Cardiac muscle cell (in vitro differentiated cells and primary cell): ENCODE measurements at regions not wholly inside any gene's neighbourhood (a gene's known extent, or its start where the extent isn't known, plus 50 kb on each side); places are given as distances from the start of the nearest gene placed in this dataset.

Source experiments
- DNase-seq, 2 donors: peaks; one replicate each; pipeline versions ENCODE4 v3.0.0 to v3.0.0-alpha.2; 2010 to 2017; ENCODE audit warnings: low read depth in 1 of 2, low spot score in 1 of 2
- H3K27ac ChIP-seq: fragments of 200-600 bp; sonication (generic); 2 replicates; pipeline ENCODE4 v1.5.1; 2016
- H3K27me3 ChIP-seq: fragments of 200-600 bp; sonication (generic); 2 replicates; pipeline ENCODE4 v1.6.0; 2016; ENCODE audit warnings: control low read depth
- H3K36me3 ChIP-seq: fragments of 200-600 bp; sonication (generic); 2 replicates; pipeline ENCODE4 v1.5.1; 2016; ENCODE audit warnings: control low read depth
- H3K4me1 ChIP-seq: fragments of 200-600 bp; sonication (generic); 2 replicates; pipeline ENCODE4 v1.8.1; 2017; ENCODE audit warnings: low read depth, mild to moderate bottlenecking, mixed run types
- H3K4me3 ChIP-seq: fragments of 200-600 bp; sonication (generic); 2 replicates; pipeline ENCODE4 v1.5.1; 2016; ENCODE audit warnings: mild to moderate bottlenecking
- H3K9me3 ChIP-seq: fragments of 200-600 bp; sonication (generic); 2 replicates; pipeline ENCODE4 v1.5.1; 2017; ENCODE audit warnings: low read depth, mild to moderate bottlenecking, control low read depth
- TF ChIP-seq, protein P1 (sequence below): IDR thresholded peaks from 2 replicates; pipeline ENCODE4 v1.5.1; 2012; ENCODE audit warnings: low read depth, mild to moderate bottlenecking, low read length

DNA sequence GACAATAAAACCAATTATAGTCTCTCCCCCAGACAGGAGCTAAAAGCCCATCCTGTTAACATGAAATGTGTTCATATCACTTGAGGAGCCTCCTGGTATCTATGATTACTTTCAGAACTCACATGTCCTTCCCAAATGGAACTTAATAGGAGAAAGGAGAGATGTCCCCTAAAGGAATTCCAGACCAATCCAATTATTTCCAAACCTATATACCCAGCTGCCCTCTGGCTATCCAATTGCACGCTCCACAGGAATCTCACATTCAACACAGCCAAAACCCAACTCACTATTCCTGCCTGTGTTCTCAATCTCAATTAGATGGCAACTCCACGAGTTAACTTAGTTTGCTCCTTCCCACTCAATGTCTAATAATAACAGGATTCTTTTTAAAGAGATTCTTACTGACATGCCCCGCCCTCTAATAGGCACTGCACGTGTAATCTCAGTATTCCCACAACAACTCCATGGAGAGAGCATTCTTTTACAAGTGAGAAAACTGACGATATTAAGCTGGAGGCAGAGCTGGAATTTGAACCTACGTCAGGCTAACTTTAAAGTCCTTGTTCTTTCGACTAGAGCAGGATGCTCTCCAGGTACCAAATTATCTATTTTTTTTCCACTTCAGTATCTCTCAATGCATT, 59.1 kb upstream of the SEC16B start:
- Histone ChIP-seq H3K4me1 (no peaks in the 10 kb centered on the region), H3K27me3 (no peaks in the 10 kb centered on the region), H3K36me3 (no peaks in the 10 kb centered on the region), H3K9me3 (no peaks in the 10 kb centered on the region), H3K4me3 (no peak overlapping the region), H3K27ac (no peak overlapping the region)
- TF ChIP-seq, protein P1, sequence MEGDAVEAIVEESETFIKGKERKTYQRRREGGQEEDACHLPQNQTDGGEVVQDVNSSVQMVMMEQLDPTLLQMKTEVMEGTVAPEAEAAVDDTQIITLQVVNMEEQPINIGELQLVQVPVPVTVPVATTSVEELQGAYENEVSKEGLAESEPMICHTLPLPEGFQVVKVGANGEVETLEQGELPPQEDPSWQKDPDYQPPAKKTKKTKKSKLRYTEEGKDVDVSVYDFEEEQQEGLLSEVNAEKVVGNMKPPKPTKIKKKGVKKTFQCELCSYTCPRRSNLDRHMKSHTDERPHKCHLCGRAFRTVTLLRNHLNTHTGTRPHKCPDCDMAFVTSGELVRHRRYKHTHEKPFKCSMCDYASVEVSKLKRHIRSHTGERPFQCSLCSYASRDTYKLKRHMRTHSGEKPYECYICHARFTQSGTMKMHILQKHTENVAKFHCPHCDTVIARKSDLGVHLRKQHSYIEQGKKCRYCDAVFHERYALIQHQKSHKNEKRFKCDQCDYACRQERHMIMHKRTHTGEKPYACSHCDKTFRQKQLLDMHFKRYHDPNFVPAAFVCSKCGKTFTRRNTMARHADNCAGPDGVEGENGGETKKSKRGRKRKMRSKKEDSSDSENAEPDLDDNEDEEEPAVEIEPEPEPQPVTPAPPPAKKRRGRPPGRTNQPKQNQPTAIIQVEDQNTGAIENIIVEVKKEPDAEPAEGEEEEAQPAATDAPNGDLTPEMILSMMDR, result no peak
- no peak for DNase-seq

DNA sequence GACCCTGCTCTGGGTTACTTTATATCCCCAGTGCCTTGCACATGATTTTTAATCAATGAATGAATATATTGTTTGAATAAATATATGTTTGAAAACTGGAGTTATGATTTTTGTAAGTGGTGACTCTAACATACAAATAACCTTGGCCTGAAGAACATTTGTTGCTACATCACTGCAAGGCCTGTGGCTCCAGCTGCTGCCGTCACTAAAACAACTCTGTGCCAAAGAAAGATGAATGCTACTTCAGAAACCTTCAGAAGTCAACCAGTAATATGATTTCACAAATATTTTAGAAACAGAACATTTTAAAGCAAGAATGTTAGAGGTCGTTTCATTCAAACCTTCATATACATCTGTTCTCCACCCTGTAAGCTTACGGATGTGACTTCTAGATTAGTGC, 60.6 kb upstream of the SEC16B start:
- Histone ChIP-seq H3K9me3 (no peaks in the 10 kb centered on the region), H3K27me3 (no peaks in the 10 kb centered on the region), H3K27ac (no peak overlapping the region), H3K36me3 (no peaks in the 10 kb centered on the region), H3K4me1 (no peaks in the 10 kb centered on the region), H3K4me3 (no peak overlapping the region)
- TF ChIP-seq, protein P1, result no peak
- no peak for DNase-seq

DNA sequence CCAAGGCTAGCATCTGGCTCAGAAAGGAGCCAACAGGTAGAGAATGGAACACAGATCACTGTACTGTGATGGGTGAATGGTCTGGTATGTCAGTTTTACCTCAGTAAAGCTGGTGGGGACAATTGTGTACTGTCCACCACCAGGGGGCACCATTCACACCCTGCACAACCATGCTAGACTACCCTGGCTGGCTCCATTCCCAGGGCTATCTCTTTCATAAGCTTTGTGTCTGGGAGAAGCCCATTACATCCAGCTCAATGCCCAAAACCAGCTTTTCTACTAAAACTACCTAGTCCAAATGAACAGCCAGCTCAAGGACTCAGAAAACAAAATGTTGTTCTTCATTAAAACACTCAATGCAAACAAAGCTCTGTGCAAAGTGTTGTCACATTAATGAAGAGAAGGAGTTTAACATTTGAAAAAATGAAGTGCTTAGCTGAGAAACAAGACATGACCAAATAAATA, 62.0 kb upstream of the RASAL2 start:
- Histone ChIP-seq H3K27me3 (no peaks in the 10 kb centered on the region), H3K4me1 (no peaks in the 10 kb centered on the region), H3K36me3 (no peaks in the 10 kb centered on the region), H3K9me3 (no peaks in the 10 kb centered on the region), H3K27ac (no peak overlapping the region), H3K4me3 (no peak overlapping the region)
- TF ChIP-seq, protein P1, result peak; percentile 88
- DNase-seq, result peak; percentile 84 to 97

DNA sequence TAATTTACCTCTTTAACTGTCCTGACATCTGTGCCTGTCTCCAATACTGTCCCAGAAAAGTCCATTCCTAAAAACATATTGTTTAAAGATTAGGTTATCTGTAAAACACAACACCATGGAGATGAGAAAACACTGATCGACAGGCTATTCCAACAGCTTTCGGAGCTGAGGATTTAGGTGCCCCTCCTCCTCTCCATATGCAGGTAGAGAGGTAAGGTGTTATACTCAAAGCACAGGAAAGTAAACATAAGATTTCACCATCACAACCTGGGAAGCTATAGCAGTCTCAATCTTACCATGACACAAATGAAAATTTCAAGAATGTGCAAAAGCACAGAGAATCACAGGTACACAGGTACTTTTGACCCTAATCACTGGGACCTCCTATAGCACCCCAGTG, 60.9 kb upstream of the RASAL2 start:
- H3K4me3 ChIP-seq, result no peak overlapping the region
- H3K9me3 ChIP-seq, result no peaks in the 10 kb centered on the region
- no peak overlapping the region for H3K27ac ChIP-seq
- DNase-seq, result no peak
- H3K4me1 ChIP-seq, result no peaks in the 10 kb centered on the region
- H3K27me3 ChIP-seq, result no peaks in the 10 kb centered on the region
- TF ChIP-seq, protein P1, result no peak
- no peaks in the 10 kb centered on the region for H3K36me3 ChIP-seq

DNA sequence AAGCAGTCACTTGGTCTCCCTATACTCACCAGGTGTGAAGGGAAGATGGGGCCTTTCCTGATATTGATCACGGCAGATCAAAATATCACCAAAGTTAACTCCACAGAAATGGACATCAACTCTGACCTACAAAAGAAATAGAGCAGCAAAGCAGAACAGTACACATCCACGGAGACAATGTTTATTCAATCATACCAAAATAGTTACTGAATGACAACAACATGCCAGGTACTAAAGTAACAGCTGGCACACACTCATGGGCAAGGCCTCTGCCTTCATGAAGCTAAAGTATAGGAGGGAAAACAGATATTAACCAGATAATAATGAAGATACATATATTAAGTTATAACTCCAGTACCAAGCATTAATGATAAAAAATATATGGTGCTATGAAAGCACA, 59.2 kb upstream of the RASAL2 start:
- Histone ChIP-seq H3K36me3 (no peaks in the 10 kb centered on the region), H3K9me3 (no peaks in the 10 kb centered on the region), H3K4me1 (no peaks in the 10 kb centered on the region), H3K27me3 (no peaks in the 10 kb centered on the region), H3K27ac (no peak overlapping the region), H3K4me3 (no peak overlapping the region)
- TF ChIP-seq, protein P1, result no peak
- no peak for DNase-seq

DNA sequence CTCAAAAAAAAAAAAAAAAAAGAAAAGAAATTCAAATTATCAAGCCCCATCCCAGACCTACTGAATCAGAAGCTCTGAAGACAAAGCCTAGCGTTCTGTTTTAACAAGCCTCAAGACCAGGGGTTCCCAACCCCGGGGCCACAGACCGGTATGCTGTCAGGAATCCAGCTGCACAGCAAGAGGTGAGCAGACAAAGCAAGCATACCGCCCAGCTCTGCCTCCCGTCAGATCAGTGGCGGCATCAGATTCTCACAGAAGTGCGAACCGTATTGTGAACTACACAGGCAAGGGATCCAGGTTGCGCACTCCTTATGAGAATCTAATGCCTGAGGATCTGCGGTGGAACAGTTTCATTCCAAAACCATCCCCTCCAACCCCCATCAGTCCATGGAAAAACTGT, 57.8 kb upstream of the RASAL2 start:
- H3K4me1 ChIP-seq, result no peaks in the 10 kb centered on the region
- no peak for DNase-seq
- no peaks in the 10 kb centered on the region for H3K9me3 ChIP-seq
- H3K27me3 ChIP-seq, result no peaks in the 10 kb centered on the region
- H3K27ac ChIP-seq, result no peak overlapping the region
- TF ChIP-seq, protein P1, result no peak
- H3K36me3 ChIP-seq, result no peaks in the 10 kb centered on the region
- no peak overlapping the region for H3K4me3 ChIP-seq
